ENCODE measurements at regions not wholly inside any gene's neighbourhood (a gene's known extent, or its start where the extent isn't known, plus 50 kb on each side); places are given as distances from the start of the nearest gene placed in this dataset.

DNA sequence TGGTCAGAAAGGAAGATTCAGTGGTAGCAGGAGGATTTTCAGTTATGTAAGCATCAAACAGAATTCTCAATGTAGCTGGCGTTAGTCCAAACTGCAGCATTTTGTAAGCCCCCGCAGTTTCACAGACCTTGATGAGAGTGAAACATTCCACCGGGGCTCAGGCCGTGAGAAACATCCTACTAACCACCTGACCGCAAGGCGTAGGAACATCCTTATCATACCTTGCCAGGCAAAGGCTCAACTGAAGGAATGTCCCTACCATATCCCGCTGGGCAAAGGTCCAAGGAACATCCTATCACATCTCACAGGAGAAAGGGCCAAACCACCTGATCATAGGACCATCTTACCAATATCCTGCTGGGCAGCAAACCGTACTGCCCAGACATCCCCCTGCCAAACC is 624.8 kb upstream of the TMEM132C start:
- Histone ChIP-seq H3K9me3 (ENCODE audit: low read depth) (no peaks in the 10 kb centered on the region), H3K27ac (no peak overlapping the region), H3K4me3 (no peak overlapping the region), H3K4me1 (ENCODE audit: low read depth) (no peaks in the 10 kb centered on the region), H3K36me3 (no peaks in the 10 kb centered on the region), H3K27me3 (no peaks in the 10 kb centered on the region)
- DNase-seq (ENCODE audit: low read depth in 1 of 2, low spot score in 1 of 2): no peak
- TF ChIP-seq, protein P1, sequence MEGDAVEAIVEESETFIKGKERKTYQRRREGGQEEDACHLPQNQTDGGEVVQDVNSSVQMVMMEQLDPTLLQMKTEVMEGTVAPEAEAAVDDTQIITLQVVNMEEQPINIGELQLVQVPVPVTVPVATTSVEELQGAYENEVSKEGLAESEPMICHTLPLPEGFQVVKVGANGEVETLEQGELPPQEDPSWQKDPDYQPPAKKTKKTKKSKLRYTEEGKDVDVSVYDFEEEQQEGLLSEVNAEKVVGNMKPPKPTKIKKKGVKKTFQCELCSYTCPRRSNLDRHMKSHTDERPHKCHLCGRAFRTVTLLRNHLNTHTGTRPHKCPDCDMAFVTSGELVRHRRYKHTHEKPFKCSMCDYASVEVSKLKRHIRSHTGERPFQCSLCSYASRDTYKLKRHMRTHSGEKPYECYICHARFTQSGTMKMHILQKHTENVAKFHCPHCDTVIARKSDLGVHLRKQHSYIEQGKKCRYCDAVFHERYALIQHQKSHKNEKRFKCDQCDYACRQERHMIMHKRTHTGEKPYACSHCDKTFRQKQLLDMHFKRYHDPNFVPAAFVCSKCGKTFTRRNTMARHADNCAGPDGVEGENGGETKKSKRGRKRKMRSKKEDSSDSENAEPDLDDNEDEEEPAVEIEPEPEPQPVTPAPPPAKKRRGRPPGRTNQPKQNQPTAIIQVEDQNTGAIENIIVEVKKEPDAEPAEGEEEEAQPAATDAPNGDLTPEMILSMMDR (IDR thresholded peaks at IDR 0.05; ENCODE audit: low read depth, low read length): no peak

DNA sequence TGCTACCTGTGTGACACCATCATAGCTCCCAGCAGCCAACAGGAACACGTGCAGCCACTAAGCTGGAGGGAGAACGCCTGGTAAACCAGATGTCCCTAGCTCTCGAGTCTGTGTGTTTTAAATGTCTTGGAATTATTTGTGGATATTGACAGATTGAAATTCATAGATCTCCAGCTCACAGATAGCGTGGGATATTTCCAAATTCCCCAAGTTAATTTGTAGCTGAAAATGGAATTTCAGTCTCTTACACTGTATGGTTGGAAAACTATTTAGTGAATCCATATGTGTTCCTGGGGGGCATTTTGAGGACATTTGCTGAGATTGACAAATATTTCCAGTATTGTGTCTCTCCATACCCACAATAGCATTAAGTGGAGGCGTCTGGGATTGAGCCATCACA is 618.6 kb upstream of the TMEM132C start:
- Histone ChIP-seq H3K36me3 (no peaks in the 10 kb centered on the region), H3K4me1 (ENCODE audit: low read depth) (no peaks in the 10 kb centered on the region), H3K27me3 (no peaks in the 10 kb centered on the region), H3K9me3 (ENCODE audit: low read depth) (no peaks in the 10 kb centered on the region), H3K4me3 (no peak overlapping the region), H3K27ac (no peak overlapping the region)
- TF ChIP-seq, protein P1 (IDR thresholded peaks at IDR 0.05; ENCODE audit: low read depth, low read length): no peak
- no peak for DNase-seq (ENCODE audit: low read depth in 1 of 2, low spot score in 1 of 2)

DNA sequence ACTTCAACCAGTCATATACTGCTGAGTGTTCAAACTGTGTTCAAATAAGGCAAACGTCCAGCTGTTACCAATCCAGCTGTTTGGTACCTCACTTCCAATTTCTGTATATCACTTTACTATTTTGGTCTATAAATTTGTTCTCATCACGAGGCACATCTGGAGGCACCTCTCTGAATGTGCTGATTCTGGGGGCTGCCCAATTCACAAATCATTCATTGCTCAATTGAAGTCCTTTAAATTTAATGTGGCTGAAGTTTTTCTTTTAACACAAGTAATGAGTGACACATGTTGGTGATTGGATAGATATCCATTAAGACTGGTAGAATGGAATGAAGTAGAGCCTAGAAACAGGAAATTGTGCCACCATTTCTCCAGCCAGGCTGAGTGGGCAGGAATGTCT is 617.0 kb upstream of the TMEM132C start:
- no peak overlapping the region for H3K27ac ChIP-seq
- no peak overlapping the region for H3K4me3 ChIP-seq
- no peaks in the 10 kb centered on the region for H3K27me3 ChIP-seq
- H3K4me1 ChIP-seq (ENCODE audit: low read depth): no peaks in the 10 kb centered on the region
- DNase-seq (ENCODE audit: low read depth in 1 of 2, low spot score in 1 of 2): no peak
- H3K36me3 ChIP-seq: no peaks in the 10 kb centered on the region
- TF ChIP-seq, protein P1 (IDR thresholded peaks at IDR 0.05; ENCODE audit: low read depth, low read length): no peak
- no peaks in the 10 kb centered on the region for H3K9me3 ChIP-seq (ENCODE audit: low read depth)

DNA sequence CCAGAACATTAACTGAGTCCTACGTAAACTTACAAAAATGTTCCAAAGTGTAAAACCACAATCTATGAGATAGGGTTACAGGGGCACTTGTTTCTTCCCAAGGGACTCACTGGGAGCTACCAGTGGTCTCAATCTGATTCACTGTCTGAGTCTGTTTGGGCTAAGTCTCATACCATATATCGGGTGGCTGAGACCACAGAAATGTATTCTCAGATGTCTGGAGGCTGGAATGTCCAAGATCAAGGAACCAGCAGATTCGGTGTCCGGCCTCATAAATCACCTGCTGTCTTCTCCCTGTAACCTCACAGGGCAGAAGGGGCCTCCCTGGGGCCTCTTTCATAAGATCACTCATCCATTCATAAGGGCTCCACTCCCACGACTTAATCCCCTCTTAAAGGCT is 616.3 kb upstream of the TMEM132C start:
- DNase-seq (ENCODE audit: low read depth in 1 of 2, low spot score in 1 of 2): no peak
- H3K27ac ChIP-seq: no peak overlapping the region
- H3K36me3 ChIP-seq: no peaks in the 10 kb centered on the region
- no peak overlapping the region for H3K4me3 ChIP-seq
- no peaks in the 10 kb centered on the region for H3K27me3 ChIP-seq
- TF ChIP-seq, protein P1 (IDR thresholded peaks at IDR 0.05; ENCODE audit: low read depth, low read length): no peak
- H3K9me3 ChIP-seq (ENCODE audit: low read depth): no peaks in the 10 kb centered on the region
- H3K4me1 ChIP-seq (ENCODE audit: low read depth): no peaks in the 10 kb centered on the region

DNA sequence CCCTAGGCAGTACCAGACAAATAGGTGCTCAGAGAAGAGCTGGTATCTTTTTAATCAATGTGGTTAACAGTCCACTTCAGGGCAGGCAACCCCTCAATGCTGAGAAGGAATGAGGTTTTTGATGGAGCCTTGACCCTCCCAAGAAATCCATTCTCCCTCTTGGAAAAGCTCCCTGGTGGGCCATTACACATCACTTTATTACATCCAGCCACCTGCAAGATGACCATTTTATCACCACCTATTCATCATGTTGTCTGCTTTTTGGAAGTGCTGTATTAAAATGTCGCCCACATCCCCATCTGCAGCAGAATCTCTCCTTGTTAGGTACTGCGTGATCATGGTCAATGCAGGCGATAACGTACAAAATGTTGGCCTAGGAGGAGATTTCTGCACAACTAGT is 614.7 kb upstream of the TMEM132C start:
- Histone ChIP-seq H3K4me3 (no peak overlapping the region), H3K27me3 (no peaks in the 10 kb centered on the region), H3K27ac (no peak overlapping the region), H3K36me3 (no peaks in the 10 kb centered on the region), H3K9me3 (ENCODE audit: low read depth) (no peaks in the 10 kb centered on the region), H3K4me1 (ENCODE audit: low read depth) (no peaks in the 10 kb centered on the region)
- DNase-seq (ENCODE audit: low read depth in 1 of 2, low spot score in 1 of 2): no peak
- TF ChIP-seq, protein P1 (IDR thresholded peaks at IDR 0.05; ENCODE audit: low read depth, low read length): no peak

DNA sequence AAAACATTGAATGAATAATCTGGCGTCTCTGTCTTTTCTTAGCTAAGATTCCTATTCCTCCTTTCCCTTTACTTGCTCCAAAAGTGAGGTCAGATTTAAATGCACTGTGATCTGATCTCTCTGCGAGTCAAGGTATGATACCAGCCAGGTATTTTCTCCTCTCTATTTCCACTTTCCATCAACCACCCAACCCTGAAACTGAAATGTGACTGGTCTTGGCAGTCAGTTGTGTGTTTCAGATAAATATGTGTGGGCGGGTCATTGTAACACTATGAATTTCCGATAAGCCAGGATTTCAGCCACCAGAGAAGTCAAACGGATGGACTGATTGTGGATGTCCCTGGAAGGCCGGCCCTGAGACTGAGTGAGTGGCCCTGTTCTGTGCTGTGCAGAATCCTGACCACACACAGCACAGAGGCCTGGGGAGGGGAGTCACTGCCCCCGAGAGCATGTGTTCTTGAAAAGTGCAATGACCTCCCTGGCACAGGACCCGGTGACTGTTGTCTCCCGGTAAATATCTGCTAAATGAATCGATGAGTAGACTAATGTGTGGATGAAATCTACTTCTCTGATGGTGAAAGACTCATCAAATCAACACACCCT is 612.5 kb upstream of the TMEM132C start:
- Histone ChIP-seq H3K27me3 (no peaks in the 10 kb centered on the region), H3K36me3 (no peaks in the 10 kb centered on the region), H3K4me3 (no peak overlapping the region), H3K4me1 (ENCODE audit: low read depth) (no peaks in the 10 kb centered on the region), H3K9me3 (ENCODE audit: low read depth) (no peaks in the 10 kb centered on the region), H3K27ac (no peak overlapping the region)
- TF ChIP-seq, protein P1 (IDR thresholded peaks at IDR 0.05; ENCODE audit: low read depth, low read length): no peak
- no peak for DNase-seq (ENCODE audit: low read depth in 1 of 2, low spot score in 1 of 2)
